SW 1271 (cell line): ENCODE measurements at regions not wholly inside any gene's neighbourhood (a gene's known extent, or its start where the extent isn't known, plus 50 kb on each side); places are given as distances from the start of the nearest gene placed in this dataset.
"Not testable (repeated sequence)": the region's sequence is repeated elsewhere in the genome, so short reads cannot be mapped to it uniquely, and the experiment has no call there.

Source experiments
- DNase-seq, 2 experiments: peaks; one replicate each; lab custom pipeline; 2025; lab: John Stamatoyannopoulos, UW

DNA sequence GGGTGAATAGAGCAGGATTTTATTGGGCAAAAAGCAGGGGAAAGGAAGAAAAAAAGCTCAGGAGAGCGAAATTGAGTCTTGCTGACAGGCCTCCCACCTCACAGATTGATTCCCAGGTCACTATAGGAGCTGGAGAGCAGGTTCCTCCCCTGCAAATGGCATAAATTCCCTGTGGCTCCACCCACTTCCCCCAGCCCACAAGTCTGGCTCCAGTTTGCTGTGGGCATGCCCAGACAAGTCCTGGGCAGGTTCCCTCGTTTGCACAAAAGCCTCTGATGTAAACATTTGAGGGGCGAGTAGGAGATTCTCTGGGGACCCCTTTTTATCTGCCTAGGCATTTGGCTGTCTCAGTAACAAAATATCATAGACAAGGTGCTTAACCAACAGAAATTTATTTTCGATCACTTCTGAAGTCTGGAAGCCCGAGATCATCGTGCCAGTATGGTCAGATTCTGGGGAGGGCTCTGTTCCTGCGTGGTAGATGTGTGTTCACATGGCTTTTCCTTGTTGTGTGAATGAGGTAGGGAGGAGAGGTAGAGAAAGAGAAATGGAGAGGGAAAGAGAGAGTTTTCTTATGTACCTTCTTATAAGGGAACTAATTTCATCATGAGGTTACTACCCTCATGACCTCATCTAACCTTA is 614.5 kb downstream of the MAT2B start:
- no peak for DNase-seq

GRCh38 chr5:164127527-164127926 is 622.1 kb downstream of the MAT2B start:
- DNase-seq, result no peak

DNA sequence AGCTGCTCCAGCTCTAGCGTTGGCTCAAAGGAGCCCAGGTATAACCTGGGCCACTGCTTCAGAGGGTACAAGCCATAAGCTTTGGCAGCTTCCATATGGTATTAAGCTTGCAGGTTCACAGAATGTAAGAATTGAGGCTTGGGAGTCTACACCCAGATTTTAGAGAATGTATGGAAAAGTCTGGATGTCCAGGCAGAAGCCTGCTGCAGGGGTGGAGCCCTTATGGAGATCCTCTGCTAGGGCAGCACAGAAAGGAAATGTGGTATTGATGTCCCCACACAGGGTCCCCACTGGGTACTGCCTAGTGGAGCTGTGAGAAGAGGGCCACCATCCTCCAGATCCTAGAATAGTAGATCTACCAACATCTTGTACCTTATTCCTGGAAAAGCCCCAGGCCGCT is 626.9 kb downstream of the MAT2B start:
- DNase-seq, result no peak

GRCh38 chr5:164137095-164137494 is 631.7 kb downstream of the MAT2B start:
- DNase-seq, result no peak

- DNase-seq, result no peak
Measured at GRCh38 chr5:164139423-164139822, 634.0 kb downstream of the MAT2B start.

DNA sequence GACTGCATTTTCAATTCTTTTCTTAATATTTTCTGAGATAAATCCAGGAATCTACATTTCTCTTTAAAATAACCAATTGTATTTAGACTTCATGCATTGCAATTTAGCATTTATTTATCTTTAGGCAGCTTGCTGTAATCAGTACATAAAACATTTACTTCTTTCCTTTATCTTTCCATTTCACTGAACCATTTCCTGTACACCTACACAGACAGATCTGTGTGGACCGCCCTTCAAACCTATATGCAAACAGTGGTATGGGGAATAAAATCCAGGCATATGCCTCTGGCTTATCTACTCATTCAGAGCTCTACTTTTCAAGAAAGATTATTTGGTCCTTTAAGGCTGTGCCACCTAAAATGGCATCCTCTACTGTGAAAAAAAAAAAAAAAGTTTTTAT is 640.0 kb downstream of the MAT2B start:
- DNase-seq, result no peak

DNA sequence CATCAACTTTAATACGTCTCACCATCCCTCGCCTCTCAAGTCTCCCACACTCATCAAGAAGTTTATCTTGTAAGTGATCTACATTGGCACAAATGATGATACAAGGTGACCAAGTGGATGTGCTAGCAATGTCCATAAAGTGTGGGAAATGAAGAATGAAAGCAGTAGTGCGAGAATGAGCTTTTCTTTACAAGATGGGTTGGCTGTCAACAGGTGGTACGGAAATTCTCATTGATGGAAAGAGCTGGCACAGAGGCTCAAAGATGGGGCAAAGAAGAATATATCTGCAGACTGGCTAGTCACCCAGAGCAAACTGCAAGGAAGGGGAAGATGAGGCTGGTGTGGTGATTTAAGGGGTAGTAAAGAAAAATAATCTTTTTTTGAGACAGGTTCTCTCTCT is 640.8 kb downstream of the MAT2B start:
- DNase-seq, result no peak

GRCh38 chr5:164148292-164148691 is 642.9 kb downstream of the MAT2B start:
- no peak for DNase-seq

DNA sequence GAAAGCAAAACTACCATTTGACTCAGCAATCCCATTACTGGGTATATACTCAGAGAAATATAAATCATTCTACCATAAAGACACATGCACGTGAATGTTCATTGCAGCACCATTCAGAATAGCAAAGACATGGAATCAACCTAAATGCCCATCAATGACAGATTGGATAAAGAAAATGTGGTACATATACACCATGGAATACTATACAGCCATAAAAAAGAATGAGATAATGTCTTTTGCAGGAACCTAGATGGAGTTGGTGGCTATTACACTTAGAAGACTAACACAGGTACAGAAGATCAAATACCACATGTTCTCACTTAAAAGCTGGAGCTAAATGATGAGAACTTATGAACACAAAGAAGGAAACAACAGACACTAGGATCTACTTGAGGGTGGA is 647.1 kb downstream of the MAT2B start:
- DNase-seq, result not testable (repeated sequence)

DNA sequence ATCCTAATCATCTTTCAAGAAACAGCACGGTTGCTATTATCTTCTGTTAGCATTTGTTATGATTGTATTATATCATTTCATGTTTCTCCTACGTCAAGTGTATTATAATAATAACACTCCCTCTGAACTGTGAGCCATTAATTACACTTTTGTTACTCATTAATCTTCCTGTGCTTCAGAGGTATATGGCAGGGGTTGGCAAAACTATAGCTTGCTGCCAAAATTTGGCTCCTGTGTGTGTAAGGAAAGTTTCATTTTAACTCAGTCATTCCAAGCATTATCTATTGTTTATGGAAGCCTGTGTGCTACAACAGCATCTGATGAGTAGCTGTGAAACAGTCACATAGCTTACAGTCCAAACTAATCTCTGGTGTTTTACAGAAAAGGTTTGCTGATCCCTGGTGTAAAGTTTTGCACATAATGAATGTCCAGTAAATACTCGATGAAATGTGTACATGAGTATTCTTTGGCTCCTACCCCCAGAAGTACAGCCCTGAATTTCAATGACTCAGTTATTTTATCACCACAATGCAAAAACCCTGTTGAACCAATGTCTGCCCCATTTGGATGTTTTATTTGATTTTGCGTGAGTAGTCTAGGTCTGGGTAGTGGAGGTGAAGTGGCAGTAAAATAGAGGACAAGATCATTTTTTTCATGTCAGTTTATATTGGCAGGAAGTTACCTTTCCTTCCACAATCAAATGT is 648.2 kb downstream of the MAT2B start:
- no peak for DNase-seq

DNA sequence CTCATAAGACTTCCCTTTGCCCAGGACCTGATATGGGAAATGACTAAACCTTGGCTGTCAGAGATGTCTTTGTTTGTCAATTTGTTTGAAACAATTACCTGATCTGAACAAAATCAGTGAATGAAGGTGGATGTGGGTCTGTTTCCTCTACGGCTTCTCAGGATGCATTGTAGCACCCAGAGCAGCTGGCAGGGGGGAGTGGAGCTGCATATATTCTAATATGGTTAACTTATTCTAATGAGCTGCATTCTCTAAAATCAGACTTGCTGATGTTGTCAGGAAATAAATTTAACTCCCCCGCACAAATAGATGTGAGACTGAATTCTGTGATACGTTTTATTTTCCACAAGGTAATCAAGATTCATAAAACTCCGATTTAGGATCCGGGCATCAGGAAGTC is 665.4 kb downstream of the MAT2B start:
- DNase-seq, result no peak

DNA sequence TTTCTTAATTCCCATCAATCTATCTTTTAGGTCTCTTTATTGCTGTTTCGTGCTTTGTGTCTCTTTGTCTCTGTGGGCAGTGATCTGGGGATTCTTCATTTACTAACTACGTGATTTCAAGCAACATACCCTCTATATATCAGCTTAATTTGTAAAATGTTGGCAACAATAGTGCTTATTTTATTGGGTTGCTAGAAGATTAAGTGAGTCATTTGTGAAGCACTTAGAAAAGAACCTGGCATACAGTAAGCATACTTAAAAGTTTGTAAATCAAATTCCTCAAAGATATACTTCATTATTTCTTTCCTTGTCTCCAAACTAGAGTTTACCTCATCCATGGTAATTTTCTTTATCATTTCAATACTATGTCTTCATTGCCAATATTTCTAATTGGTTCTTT is 669.7 kb downstream of the MAT2B start:
- DNase-seq, result no peak

DNA sequence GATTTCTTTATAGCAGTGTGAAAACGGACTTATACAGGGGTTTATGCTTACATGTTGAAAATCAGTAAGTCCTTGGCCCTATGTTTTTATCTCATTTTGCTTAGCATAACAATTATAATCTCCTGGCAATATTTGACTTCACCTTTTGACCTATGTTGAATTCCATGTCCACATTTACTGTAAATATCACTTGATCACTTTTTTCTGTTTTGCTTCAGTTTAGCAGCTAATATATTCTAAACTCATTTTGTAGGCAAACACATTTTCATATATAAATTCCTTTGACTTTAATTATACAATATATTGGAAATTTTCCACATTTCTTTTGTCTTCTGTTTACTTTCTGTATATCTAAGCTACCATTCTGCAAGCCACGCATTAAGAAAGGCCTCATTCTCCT is 674.0 kb downstream of the MAT2B start:
- DNase-seq, result no peak

DNA sequence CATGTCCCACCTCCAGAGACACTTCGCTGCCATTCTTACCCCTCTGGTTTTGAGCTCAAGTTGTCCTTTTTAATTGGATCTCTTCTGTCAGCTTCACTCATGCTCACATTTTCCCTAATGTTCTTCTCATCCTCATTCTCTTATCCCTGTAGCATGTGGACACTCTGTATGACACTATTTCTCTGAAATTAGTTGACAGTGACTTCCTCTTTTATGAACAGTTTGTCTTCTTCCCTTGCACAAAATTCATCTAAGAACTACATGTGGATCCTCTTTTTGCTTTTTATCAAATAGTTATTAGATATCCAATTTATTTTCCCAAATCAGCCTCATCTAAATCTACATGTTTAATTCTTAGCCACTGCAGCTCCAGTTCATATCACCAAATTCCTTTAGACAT is 676.2 kb downstream of the MAT2B start:
- no peak for DNase-seq

GRCh38 chr5:164184158-164184557 is 678.7 kb downstream of the MAT2B start:
- no peak for DNase-seq

GRCh38 chr5:164185000-164185399 is 679.6 kb downstream of the MAT2B start:
- no peak for DNase-seq

DNA sequence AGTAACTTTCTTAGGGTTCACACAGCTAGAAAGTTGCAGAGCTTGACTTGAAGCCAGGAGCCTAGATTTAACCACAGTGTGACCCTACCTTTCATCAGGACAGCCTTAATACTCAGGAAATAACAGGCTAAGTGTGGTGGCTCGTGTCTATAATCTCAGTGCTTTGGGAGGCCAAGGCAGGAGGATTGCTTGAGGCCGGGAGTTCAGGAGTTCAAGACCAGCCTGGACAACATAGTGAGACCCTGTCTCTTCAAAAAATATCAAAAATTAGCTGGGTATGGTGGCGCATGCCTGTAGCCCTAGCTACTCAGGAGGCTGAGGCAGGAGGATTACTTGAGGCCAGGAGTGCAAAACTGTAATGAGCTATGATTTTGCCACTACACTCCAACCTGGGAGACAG is 681.1 kb downstream of the MAT2B start:
- DNase-seq, result no peak

DNA sequence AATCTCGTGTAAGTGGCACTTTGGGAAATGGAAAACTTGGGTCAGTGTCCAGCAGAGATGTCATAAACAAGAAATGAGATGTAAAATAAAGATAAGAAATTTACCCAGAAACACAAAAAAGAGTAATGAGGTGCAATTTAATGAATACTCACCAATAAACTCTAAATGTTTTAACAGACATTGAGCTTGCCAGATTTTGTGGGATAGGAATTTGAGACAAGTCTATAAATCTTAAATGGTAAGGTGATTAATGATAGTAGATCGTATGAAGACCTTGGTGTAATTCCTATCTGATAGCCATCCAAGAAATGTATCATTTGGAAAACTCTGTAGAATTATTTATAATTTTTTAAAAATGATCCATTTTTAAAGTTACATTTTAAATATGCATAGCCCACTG is 682.4 kb downstream of the MAT2B start:
- DNase-seq, result no peak

DNA sequence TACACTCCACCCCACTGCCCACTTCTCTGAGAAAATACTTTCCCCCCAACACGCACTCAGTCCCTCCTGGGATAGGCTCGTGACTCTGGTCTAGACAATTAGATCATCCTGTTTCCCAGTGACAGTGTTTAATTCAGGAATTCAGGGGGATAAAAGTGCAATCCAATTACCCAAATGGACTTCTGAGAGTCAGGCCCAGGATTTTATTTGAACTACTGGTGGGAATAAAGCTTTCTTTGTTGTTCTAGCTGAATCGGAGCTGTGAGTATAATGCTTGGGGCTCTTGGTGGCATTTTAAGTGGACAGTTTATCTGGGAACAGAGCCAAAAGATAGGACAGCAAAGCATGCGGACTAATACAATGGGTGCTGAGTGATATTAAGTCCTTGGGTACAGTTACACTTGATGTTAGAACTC is 683.3 kb downstream of the MAT2B start:
- no peak for DNase-seq

DNA sequence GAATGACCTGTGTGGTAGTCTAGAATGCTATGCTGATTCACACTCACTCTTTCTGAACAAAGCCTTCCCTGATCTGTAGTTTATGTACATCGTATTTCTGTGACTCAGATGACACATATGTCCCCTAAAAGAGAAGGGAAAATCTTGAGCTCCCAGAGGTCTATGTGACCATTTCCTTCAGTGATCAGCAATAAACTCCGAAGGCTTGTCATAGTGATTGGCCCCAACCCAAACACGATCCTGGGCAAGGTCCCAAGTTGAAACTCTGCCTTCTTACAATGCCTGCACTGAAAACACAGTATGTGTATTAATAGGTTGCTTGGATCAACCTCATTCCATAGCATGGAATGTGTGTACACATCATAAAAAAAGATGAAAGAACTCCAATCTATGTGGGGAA is 685.8 kb downstream of the MAT2B start:
- DNase-seq, result no peak

GRCh38 chr5:164202338-164202737 is 696.9 kb downstream of the MAT2B start:
- no peak for DNase-seq

GRCh38 chr5:164203581-164204225 is 698.3 kb downstream of the MAT2B start:
- DNase-seq, result no peak

DNA sequence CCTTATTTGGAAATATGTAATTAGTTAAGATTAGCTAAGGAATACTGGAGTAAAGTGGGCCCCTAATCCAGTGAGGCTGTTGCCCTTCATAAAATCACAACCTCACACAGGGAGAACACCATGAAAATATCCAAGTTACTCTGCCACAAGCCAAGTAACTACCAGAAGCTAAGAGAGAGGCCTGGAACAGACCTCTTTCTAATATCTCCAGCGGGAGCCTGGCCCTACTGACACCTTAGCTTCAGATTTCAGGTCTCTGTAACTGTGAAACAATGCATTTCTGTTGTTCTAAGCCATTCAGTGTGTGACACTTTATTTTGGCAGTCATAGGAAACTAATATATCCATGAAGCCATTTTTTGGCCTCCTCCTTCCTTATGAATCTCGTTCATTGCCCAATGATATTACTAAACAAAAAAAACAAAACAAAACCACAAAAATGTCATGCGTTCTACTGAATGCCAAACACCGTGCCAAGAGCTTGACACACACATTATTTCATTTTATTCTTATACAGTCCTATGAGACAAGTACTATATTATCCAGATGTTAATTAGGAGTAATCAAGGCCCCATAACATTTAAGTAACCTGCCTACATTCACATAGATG is 699.0 kb downstream of the MAT2B start:
- DNase-seq, result no peak
